ENCODE measurements at regions not wholly inside any gene's neighbourhood (a gene's known extent, or its start where the extent isn't known, plus 50 kb on each side); places are given as distances from the start of the nearest gene placed in this dataset.
"Not testable (repeated sequence)": the region's sequence is repeated elsewhere in the genome, so short reads cannot be mapped to it uniquely, and the experiment has no call there.

DNA sequence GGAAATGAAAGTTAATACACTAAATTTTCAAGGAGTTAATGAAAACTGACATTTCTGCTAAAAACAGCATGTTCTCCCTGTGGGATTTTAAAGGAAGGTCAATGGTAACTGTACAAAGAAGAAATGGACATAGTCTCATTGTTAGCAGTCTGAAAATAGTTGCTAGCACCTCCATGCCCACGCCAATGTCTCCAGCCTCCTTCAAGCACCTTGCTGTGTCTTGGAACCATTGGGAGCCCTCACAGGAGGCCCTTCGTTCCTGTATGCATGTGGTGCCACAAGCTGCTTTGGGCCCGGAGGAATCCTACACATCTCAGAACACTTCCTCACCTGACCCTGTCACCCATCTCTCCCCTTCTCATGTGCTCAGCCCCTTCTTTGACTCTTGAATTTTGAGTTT lies 2888.1 kb downstream of the RPIA start:
- H3K4me1 ChIP-seq (ENCODE audit: insufficient read depth); DNase-seq; H3K9me3 ChIP-seq; H3K27ac ChIP-seq; H3K36me3 ChIP-seq; H3K4me3 ChIP-seq; intact Hi-C loops (cut with DNase I); H3K27me3 ChIP-seq: not testable (repeated sequence)
- 50 to 74% (median 72%) methylated on average over 3 of the region's 3 CpGs for WGBS, 3 donors

DNA sequence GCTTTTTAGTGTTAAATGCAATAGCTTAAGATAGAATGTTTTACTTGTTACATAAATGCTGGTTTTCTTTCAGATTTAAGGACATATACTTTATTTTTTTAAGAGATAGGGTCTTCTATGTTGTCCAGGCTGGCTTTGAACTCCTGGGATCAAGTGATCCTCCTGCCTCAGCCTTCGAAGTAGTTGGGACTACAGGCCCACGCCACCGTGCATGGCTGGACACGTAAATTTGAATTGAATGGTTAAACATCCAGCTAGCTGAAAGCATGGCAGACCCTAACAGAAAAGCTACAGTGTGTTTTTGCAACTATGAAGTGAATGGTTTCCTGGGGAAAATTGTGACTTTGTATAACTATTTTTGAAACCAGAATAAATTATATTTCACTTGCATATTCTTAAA lies 2888.6 kb downstream of the RPIA start:
- WGBS, 3 donors = 71 to 80% (median 78%) methylated on average over 4 of the region's 4 CpGs
- H3K4me3 ChIP-seq; H3K27ac ChIP-seq; DNase-seq; intact Hi-C loops (cut with DNase I); H3K4me1 ChIP-seq (ENCODE audit: insufficient read depth); H3K9me3 ChIP-seq; H3K36me3 ChIP-seq; H3K27me3 ChIP-seq: not testable (repeated sequence)

DNA sequence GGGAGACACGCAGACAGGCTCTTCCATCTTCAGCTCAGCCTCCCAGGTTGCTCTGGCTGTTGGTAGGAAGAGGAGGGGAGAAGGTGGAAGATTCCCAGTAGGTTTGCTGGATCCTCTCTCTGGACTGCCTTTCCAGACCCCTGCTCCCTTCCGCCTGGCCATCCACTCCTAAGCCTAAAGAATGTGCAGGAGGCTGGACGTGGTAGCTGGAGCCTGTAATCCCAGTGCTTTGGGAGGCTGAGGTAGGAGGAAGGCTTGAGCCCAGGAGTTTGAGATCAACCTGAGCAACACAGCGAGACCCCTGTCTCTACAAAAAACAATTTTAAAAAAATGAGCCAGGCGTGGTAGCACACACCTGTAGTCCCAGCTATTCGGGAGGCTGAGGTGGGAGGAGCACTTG lies 2895.6 kb downstream of the RPIA start:
- H3K4me1 ChIP-seq (ENCODE audit: insufficient read depth); H3K27me3 ChIP-seq; H3K9me3 ChIP-seq; intact Hi-C loops (cut with DNase I); H3K36me3 ChIP-seq; H3K27ac ChIP-seq; H3K4me3 ChIP-seq; DNase-seq: not testable (repeated sequence)
- 70 to 79% (median 70%) methylated on average over 6 of the region's 6 CpGs for WGBS, 3 donors

DNA sequence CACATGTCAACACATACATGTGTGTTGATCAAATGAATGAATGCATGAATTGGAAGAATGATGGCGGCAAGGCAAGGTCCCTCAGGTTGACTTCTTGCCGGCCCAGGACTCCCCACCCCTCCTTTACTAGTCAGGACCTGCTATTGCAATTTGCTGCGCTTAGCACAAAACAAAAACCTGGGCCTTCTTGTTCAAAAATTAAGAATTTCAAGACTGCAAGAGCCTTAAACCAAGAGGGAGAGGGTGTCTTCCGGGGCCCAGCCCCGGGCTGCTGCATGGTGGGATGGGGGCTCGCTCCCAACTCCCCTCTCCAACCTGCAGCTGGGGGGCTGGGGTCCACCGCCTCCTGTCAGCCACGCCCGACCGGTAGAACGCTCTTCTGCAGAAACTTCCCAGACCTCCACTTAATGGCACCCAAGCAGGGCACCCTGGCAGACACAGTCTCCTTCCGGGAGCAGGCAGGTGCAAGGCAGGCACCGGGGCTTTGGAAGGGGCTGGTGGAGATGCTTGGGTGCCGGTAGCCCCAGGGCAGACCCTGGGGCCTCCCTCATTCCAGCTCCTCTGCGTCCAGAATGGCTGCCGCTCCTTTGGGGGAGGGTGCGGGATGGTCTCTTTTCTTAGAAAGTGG lies 2896.5 kb downstream of the RPIA start:
- H3K9me3 ChIP-seq; intact Hi-C loops (cut with DNase I); H3K27ac ChIP-seq; H3K36me3 ChIP-seq; DNase-seq; H3K4me1 ChIP-seq (ENCODE audit: insufficient read depth); H3K4me3 ChIP-seq; H3K27me3 ChIP-seq: not testable (repeated sequence)
- WGBS, 3 donors = 85 to 90% (median 90%) methylated on average over 17 of the region's 17 CpGs

DNA sequence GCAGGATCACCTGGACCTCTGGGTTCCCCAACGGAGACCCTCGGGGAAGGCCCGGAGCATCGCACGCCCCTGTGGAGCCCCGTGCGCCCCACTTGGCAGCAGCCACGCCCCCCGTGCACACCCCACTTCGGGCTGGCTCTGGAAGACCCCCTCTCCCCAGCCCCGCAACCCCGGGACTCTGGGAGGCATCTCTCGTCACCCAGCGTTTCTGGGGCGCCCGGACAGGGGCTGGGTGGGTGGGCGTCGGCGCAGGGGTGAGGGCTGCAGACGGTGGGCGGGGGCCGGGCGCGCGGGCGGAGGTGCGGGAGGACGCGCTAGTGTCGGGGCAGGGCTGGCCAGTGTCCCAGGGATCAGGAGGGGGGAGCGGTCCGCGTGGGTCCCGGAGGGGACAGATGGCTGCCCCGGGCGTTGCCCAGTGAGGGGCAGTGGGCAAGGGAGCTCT lies 2897.3 kb downstream of the RPIA start:
- intact Hi-C loops (cut with DNase I); H3K9me3 ChIP-seq; H3K4me1 ChIP-seq (ENCODE audit: insufficient read depth); H3K36me3 ChIP-seq; H3K27me3 ChIP-seq; H3K27ac ChIP-seq; DNase-seq; H3K4me3 ChIP-seq: not testable (repeated sequence)
- 65 to 92% (median 85%) methylated on average over 36 of the region's 36 CpGs for WGBS, 3 donors

DNA sequence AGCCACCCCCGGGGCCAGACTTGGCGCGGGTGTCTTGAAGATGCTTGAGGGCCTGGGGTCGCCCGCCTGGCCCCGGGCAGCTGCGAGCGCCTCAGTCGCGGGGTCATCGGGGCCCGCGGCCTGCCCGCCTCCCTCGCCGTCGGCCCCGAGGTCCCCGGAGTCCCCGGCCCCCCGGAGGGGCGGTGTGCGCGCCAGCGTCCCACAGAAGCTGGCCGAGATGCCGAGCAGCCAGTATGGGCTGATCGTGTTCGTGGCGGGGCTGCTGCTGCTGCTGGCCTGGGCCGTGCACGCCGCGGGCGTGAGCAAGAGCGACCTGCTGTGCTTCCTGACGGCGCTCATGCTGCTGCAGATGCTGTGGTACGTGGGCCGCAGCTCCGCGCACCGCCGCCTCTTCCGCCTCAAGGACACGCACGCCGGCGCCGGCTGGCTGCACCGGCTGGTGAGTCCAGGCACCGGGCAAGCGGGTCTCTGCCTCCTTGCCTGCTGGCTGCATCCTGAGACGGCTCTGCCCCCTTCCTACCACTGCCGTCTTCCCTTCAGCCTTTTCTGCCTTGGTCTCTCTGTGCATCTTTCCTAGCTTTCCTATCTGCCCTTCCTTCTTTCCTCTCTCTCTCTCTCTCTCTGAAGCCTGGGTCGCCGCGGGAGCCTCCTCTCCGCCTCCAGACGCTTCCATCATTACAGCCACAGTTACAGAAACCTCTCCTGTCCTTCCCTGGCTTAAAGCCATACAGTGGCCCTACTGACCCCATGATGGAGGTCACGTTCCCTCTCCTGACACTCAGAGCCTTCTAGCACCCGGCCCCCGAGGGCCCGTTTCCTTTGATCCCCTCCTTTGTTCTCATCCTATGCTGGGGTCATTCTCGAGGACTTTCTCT lies 2898.2 kb downstream of the RPIA start:
- H3K27me3 ChIP-seq; H3K27ac ChIP-seq; H3K4me3 ChIP-seq; H3K36me3 ChIP-seq; intact Hi-C loops (cut with DNase I); H3K9me3 ChIP-seq; DNase-seq; H3K4me1 ChIP-seq (ENCODE audit: insufficient read depth): not testable (repeated sequence)
- WGBS, 3 donors = 5 to 57% (median 12%) methylated on average over 54 to 60 of the region's 65 CpGs

DNA sequence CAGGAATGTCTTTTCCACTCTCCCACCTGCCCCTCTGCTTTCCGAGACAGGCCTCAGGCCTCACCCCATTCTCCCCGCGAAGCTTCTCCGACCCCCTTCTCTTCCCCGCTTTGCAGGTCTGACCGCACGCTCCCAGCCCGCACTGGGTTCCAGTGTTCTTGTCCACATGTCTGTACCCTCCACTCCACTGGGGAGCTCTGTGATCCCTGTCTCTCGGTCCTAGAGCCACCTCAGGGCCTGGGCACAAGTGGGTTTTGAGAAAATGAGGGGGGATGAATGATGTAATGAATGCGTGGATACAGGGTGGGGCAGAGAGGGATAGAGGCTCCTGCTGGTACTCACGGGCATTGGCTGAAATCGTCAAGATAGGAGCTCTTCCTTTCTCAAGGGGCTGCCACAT lies 2898.9 kb downstream of the RPIA start:
- H3K4me3 ChIP-seq; H3K9me3 ChIP-seq; H3K27me3 ChIP-seq; H3K4me1 ChIP-seq (ENCODE audit: insufficient read depth); H3K27ac ChIP-seq; DNase-seq; H3K36me3 ChIP-seq; intact Hi-C loops (cut with DNase I): not testable (repeated sequence)
- WGBS, 3 donors = 88 to 90% (median 88%) methylated on average over 12 of the region's 12 CpGs

DNA sequence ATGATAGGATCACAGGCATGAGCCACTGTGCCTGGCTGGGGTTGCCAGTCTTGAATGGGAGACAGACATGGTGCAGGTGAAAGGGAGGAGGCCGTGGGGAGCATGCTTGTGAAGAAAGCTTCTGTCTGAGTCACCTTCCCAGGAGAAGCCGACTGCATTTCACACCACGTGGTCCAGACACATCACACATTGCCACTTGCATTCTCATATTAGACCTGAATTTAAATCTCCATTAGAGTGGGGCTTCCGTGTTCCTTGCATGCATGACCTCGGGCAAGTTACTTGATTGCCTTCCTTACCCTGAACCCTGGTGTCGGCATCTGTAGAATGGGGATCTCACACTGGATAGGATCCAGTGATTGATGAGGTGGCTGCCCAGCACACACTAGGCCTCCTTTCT lies 2899.6 kb downstream of the RPIA start:
- H3K4me3 ChIP-seq; H3K36me3 ChIP-seq; H3K9me3 ChIP-seq; H3K4me1 ChIP-seq (ENCODE audit: insufficient read depth); H3K27ac ChIP-seq; DNase-seq; intact Hi-C loops (cut with DNase I); H3K27me3 ChIP-seq: not testable (repeated sequence)
- WGBS, 3 donors = 69 to 85% (median 83%) methylated on average over 5 to 6 of the region's 6 CpGs

DNA sequence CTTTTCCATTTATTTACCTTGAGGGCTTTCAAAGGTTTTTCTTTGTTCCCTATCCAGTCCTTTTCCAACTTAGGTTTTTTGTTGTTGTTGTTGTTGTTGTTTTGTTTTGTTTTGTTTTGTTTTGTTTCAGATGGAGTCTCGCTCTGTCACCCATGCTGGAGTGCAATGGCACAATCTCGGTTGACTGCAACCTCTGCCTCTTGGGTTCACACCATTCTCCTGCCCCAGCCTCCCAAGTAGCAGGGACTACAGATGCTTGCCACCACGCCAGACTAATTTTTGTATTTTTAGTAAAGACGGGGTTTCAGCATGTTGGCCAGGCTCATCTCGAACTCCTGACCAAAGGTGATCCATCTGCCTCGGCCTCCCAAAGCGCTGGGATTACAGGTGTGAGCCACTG lies 2906.0 kb downstream of the RPIA start:
- H3K4me1 ChIP-seq (ENCODE audit: insufficient read depth); H3K9me3 ChIP-seq; H3K27me3 ChIP-seq; intact Hi-C loops (cut with DNase I); H3K27ac ChIP-seq; H3K36me3 ChIP-seq; H3K4me3 ChIP-seq; DNase-seq: not testable (repeated sequence)
- WGBS, 3 donors = 75 to 85% (median 80%) methylated on average over 7 of the region's 7 CpGs

DNA sequence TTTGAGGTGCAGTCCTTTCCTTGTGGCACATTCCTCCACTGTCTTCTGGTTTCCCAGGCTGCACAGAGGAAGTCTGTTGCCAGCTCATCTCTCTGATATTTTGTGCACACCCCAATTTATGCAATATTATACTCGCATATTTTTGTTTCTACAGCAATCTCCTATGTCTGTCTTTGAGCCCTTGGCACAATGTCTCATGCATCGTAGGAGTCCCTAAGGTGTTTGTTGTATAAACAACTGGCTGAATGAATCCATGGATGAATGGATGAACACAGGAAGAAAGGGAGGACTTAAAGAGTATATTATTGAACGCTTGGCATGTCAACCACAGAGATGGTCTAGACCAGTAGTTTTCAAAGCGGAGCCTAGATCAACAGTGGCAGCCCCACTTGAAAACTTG lies 2907.0 kb downstream of the RPIA start:
- WGBS, 3 donors = 82 to 91% (median 86%) methylated on average over 4 of the region's 4 CpGs
- DNase-seq; H3K9me3 ChIP-seq; H3K4me1 ChIP-seq (ENCODE audit: insufficient read depth); H3K4me3 ChIP-seq; H3K36me3 ChIP-seq; H3K27me3 ChIP-seq; H3K27ac ChIP-seq; intact Hi-C loops (cut with DNase I): not testable (repeated sequence)

DNA sequence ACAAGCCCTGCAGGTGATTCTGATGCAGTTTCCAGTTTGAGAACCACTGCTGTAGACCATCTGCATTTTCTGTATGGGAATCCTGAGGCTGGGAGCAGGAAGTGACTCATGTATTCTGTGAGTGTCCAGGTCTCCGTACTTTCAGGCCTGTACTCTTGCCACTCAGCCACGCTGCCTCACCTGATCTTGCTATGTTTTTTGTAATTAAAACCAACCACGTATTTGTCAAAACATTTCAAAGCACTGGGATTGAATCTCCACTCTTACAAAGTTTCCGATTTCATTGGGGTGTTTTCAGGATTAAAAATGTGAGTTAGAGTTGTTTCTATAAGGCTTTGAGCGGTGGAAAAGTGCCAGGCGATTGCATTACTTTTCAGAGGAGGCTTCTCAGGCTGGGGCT lies 2907.5 kb downstream of the RPIA start:
- H3K9me3 ChIP-seq; H3K27me3 ChIP-seq; H3K4me3 ChIP-seq; intact Hi-C loops (cut with DNase I); H3K36me3 ChIP-seq; H3K27ac ChIP-seq; DNase-seq; H3K4me1 ChIP-seq (ENCODE audit: insufficient read depth): not testable (repeated sequence)
- 64 to 81% (median 80%) methylated on average over 6 of the region's 6 CpGs for WGBS, 3 donors

DNA sequence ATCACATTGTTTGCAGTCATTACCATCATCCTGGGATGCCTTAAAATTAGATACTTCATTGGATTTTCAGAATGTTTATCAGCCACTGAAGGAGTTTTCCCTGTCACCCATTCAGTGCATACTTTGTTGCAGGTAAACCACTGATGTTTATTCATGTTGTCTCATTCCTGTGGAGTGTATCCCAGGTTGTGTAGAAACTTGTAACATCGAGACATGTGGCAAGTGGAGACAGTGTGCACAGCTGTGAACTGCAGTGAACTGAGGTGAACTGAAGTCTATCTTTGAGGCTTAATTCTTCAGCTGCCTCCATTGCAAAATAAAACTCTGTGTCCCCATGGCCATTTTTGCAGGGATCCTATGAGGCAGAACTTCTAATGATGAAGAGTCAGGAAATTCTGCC lies 2911.4 kb downstream of the RPIA start:
- H3K36me3 ChIP-seq; H3K4me1 ChIP-seq (ENCODE audit: insufficient read depth); H3K4me3 ChIP-seq; intact Hi-C loops (cut with DNase I); H3K9me3 ChIP-seq; H3K27me3 ChIP-seq; DNase-seq; H3K27ac ChIP-seq: not testable (repeated sequence)
- whole genome bisulfite sequencing, 3 donors = 59 to 89% (median 75%) methylated on average over 1 of the region's 1 CpG
